GDM1 (cell line): ENCODE measurements at regions not wholly inside any gene's neighbourhood (a gene's known extent, or its start where the extent isn't known, plus 50 kb on each side); places are given as distances from the start of the nearest gene placed in this dataset.

Source experiments
- DNase-seq: peaks from one replicate; lab custom pipeline; 2025; lab: John Stamatoyannopoulos, UW

- no peak for DNase-seq
Measured at GRCh38 chr22:27507935-27508526, 293.5 kb downstream of the MN1 start.

DNA sequence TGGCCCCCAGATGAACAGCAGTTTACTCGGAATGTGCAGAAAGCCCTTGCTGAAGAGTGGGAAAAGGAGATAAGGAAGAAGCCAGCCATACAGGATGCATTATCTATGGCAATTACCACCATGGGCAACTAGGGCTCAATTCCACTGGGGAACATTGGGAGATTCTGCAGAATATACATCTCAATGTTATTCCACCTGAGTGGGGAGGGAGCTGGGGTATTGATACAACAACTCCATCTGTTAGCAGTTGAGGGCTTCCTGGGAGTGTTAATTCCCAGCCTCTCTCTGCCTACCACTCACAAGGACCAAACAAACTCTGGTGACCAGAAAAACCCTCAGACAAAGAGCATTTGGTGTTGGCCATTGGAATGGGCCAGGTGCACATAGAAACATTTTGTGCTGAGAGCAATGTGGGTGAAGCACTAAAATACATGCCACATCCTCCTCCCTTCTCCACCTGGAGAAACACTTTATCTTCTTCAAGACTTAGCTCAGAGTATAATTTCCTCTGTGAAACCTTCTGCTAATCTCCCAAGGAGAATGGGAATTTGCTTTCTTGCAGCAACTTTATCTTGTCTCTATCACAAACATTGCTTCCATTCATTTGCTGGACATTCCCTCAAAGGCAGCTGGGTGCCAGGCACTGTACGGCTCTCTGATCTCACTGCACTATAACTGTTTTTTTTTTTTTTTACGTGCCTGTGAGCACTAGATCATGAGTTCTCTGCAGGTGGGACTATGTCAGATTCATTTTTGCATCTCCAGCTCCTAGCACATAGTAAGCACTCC lies 292.2 kb downstream of the MN1 start:
- no peak for DNase-seq

DNA sequence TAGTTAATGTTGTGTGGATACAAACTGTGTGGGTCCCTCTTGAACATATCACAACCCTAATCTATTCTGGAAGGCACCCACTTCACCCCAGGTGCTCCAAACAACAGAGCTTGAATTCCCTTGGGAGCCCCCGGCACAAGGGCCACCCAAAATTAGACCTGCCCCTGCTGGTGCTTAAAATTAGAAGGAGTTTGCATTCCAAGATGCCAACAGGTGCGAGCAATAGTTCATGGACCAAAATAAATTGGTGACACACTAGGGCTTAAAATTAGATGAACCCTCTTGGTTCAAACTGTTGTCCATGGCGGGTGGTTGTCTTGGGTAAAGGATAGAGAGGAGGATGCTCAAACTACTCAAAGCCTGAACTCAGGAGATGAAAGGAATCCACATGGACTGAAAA lies 291.5 kb downstream of the MN1 start:
- no peak for DNase-seq

- no peak for DNase-seq
Measured at GRCh38 chr22:27512283-27512761, 289.2 kb downstream of the MN1 start.

GRCh38 chr22:27513021-27513420 lies 288.5 kb downstream of the MN1 start:
- DNase-seq, result no peak

GRCh38 chr22:27514601-27515523 lies 286.7 kb downstream of the MN1 start:
- DNase-seq, result no peak

- no peak for DNase-seq
Measured at GRCh38 chr22:27517361-27518155, 284.0 kb downstream of the MN1 start.

DNA sequence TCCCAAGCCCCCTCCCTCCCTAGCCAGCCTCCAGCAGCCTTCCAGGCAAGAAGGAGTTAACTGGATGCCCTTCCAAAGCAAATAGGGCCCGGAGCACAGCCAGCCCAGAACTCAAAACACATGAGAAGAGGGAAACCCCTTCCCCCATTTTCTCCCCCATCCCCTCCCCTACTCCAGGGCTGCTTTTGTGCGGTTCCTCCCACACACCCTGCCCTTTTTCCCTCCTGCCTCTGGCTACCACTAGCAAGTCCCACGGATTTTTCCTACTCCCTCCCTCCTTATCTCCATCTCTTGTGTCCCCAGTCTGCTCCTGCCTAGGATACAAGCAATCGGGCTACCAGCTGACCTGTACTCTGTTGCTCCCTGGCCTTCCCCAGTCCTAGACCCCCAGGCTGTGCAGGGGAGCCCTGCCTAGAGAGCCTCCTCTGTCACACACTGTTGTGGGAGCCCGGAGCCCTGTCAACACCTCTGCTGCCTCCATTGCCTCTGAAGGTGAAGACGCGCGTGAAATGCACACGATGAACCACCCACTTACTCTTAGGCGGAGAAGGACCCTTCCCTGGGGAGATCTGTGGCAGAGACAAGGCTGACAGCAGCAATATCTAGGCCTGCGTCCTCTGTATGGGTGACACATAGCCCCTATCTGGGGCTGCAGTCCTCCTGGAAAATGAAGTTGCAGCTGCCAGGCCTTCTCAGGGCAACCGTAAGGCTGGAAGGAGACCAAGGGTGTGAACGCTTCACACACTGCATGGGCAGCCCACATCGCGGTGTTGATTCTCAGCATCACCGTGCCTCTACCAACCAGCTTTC lies 282.8 kb downstream of the MN1 start:
- no peak for DNase-seq

DNA sequence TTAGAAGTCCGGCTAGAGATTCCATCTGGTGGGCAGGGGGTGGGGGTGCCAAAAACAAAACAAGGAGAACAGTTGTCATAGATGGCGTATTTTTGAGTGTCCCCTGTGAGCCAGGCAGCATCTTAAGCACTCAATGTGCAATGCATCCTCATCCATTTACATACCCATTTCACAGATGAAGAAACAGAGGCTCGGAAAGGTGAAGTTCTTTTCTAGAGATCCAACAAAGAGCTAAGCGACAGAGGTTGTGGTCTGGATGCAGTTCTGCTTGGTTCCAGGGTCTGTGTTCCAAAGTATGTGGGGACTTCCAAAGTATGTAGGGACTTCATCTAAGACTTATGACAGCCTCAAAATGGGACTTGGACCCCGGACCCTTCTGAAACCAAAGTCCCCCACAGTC lies 277.8 kb downstream of the MN1 start:
- DNase-seq, result no peak

DNA sequence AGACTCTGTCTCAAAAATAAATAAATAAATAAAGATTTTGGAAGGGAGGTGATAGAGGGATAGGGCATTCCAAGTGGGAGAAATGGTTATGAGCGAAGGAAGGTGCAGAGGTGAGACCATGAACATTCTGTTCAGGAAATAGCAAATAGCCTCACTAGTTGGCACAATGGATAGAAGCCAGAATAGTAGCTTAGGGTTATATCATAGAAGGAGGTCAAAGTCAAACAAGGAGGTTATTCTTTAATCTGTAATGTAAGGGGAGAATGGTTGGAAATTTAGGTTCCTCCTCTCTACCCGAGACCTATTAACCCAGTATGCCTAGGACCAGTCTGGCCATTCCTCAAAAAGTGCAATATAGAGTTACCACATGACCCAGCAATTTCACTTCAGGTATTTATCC lies 275.8 kb downstream of the MN1 start:
- DNase-seq, result no peak

DNA sequence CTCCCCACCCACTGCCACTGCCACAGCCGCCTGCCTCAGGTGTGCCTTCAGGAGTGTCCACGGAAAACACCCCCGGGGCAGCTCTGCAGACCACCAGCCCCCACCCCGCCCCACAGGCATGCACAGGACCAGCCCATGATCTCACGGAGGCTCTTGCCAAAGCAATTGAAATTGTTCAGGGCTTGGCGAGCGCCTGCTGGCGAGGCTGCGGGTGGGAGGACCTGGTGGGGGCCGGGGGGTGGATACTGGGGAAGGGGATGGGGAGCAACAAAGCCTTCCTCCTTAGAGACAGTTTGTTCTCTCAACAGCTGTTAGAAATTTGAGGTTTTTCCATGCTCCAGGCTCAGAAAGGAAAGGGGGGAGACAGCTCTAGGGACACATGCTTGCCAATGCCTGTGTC lies 274.7 kb downstream of the MN1 start:
- no peak for DNase-seq

- no peak for DNase-seq
Measured at GRCh38 chr22:27531782-27532530, 269.6 kb downstream of the MN1 start.

DNA sequence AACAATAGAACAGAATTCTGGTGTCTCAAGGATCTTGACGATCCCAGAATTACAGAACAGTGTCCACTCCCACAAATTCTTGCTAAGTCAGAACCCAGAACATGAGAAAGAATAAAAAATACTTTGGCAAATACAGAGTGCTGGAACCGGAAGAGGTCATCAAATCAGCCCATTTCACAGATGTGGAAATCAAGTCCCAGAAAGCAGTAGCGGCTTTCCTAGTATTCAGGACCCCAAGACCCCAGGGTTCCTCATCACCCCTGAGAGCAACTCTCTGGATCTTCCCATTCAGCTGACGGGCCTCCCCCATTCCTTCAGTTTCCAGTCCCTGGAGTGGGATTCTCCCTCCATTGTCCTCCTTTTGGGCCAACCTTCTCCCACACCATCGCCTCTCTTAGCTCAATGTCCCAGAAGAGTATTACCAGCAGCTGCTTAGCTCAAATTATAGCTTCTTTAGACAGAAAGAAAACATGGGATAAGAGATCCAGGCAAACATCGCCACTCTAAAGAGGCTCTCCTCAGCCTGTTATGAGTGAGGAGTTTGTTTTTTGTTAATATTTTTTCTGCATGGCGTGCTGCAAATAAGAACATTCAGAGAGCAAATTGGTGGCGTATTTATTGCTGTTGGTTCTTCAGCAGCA lies 268.3 kb downstream of the MN1 start:
- DNase-seq, result no peak

GRCh38 chr22:27534720-27535125 lies 266.8 kb downstream of the MN1 start:
- DNase-seq, result no peak

DNA sequence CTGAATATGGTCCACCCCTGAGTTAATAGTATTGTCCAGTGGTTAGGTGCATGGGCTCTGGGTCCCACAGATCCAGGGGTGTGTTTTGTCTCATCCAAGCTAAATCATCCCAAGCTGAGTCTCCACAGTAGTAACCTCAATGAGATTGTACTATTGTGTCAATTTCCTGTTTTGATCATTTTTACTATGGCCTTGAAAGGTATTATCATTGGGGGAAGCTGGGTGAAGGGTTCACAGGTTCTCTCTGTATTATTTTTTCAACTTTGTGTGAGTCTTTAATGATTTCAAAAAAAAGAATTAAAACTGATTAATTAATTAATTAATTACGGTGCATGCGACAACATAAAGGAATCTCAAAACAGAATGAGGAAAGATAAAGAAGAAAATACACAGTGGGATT lies 266.1 kb downstream of the MN1 start:
- DNase-seq, result no peak

- no peak for DNase-seq
Measured at GRCh38 chr22:27537501-27537900, 264.1 kb downstream of the MN1 start.

- DNase-seq, result no peak
Measured at GRCh38 chr22:27538666-27539065, 262.9 kb downstream of the MN1 start.

DNA sequence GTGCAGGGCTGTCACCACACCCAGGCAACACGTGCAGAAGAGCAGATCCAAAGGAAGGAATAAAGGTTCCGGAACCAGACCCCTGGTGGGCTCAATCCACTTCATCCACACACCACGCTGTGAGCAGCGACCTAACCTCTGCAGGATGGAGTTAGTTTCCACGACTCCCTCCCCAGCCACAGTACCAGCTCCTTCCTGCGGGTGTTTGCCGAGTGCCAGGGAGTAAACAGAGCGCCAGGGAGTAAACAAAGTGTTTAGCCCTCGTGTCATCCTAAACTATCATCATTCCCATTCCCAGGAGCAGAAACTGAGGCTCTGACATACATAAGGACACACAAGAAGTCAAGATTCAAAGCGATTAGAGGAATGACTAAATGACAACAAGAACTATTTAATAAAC lies 261.3 kb downstream of the MN1 start:
- no peak for DNase-seq

- DNase-seq, result no peak
Measured at GRCh38 chr22:27540656-27541396, 260.7 kb downstream of the MN1 start.
